HG02981 (cell line): ENCODE measurements at regions not wholly inside any gene's neighbourhood (a gene's known extent, or its start where the extent isn't known, plus 50 kb on each side); places are given as distances from the start of the nearest gene placed in this dataset.
"Not testable (repeated sequence)": the region's sequence is repeated elsewhere in the genome, so short reads cannot be mapped to it uniquely, and the experiment has no call there.

Source experiments
- ATAC-seq: cut with Tn5 transposase; IDR thresholded peaks from one replicate; pipeline ENCODE4 v1.9.1; 2021; ENCODE audit warnings: mild to moderate bottlenecking, moderate library complexity; ENCODE audit not compliant: unreplicated experiment

GRCh38 chr4:59689149-59689548 lies 1511.0 kb upstream of the ADGRL3 start:
- no peak for ATAC-seq

DNA sequence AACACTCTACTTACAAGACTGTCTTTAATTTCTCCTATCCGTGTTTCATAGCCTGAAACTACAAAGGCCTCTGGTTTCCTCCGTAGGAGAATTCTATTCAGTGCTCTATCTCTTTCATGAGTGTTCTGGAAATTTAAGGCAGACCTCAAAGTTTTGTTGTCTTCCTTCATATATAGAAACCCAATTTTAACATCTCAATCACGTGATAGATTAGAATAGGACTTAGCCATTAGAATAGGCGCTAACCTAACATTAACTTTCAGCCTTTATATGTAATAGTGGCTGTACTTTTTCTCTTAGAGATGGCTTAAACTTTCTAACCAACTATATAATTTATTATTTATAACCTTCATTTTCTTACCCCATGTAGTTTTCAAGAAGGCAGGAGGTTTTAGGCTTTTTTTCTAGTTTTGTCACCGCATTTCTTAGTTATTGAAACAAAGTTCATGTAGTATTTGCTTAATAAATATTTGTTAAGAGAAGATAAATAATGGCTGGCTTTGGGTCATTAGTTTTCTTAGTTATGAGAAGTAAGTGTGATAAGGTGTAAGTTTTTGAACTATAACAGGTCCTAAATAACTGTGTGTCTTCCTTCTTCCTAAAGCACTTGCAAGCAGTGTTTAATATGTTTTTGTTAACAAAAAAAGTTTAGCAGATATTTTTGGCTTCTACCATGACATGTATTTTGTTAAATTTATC lies 1504.6 kb upstream of the ADGRL3 start:
- no peak for ATAC-seq

DNA sequence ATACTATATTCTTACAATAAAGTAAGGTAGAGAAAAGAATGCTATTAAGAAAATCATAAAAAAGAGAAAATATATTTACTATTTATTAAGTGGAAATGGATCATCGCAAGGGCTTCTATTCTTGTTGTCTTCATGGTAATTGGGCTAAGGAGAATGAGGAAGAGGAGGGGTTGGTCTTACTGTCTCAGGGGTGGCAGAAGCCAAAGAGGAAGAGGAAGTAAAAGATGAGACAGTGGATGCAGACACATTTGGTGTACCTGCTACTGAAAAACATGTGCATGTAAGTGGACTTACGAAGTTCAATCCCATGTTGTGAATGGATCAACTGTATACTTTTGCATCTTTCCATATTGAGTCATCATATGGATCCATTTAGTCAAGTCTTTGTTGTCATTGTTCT lies 1502.1 kb upstream of the ADGRL3 start:
- ATAC-seq, result no peak

- no peak for ATAC-seq
These were observed 1499.5 kb upstream of the ADGRL3 start for GRCh38 chr4:59700651-59701050.

- no peak for ATAC-seq
These were observed 1495.5 kb upstream of the ADGRL3 start for GRCh38 chr4:59704616-59705015.

DNA sequence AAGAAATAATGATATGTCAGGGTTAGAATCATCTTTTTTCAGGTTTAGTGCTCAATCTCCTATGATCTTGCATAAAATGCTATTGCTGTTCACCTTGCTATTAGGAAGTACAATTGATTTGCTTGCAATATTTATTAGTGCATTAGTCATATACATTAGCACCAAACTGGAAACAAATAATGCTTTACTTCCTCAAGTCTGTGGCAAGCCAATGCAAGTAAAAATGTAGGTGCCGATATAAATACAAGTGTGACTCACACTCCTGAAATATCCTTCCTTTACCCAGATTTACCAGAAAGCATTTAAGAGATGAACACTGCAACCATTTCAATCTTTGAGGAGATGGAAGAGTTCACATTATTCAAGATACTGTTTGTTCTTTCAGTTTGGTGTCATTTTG lies 1487.7 kb upstream of the ADGRL3 start:
- no peak for ATAC-seq

DNA sequence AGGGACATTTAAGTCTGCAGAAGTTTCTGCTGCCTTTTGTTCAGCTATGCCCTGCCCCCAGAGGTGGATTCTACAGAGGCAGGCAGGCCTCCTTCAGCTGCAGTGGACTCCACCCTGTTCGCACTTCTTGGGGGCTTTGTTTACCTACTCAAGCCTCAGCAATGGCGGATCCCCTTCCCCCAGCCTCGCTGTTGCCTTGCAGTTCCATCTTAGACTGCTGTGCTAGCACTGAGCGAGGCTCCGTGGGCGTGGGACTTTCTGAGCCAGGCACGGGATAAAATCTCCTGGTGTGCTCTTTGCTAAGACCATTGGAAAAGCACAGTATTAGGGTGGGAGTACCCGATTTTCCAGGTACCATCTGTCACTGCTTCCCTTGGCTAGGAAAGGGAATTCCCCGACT lies 1475.8 kb upstream of the ADGRL3 start:
- ATAC-seq, result not testable (repeated sequence)

- ATAC-seq, result no peak
These were observed 1472.4 kb upstream of the ADGRL3 start for GRCh38 chr4:59727745-59728144.

GRCh38 chr4:59728496-59728895 lies 1471.6 kb upstream of the ADGRL3 start:
- no peak for ATAC-seq

DNA sequence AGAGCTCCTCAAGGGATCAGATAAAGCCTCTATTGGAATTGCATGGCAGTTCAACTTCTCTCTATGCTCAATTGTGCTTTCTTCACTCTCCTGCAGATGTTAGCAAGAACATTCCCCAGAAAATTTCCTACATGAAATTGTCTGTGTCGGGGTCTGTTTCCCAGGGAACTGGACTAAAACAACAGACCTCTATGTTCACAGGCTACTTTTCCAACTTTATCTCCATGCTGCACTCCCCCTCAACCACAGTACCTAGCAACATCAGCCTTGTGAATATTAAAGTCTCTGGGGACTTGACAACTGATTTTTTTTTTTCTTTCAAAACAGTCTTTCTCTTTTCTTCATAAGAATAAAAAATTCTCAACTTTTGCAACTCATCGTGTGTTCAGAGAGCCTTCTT lies 1470.8 kb upstream of the ADGRL3 start:
- no peak for ATAC-seq

DNA sequence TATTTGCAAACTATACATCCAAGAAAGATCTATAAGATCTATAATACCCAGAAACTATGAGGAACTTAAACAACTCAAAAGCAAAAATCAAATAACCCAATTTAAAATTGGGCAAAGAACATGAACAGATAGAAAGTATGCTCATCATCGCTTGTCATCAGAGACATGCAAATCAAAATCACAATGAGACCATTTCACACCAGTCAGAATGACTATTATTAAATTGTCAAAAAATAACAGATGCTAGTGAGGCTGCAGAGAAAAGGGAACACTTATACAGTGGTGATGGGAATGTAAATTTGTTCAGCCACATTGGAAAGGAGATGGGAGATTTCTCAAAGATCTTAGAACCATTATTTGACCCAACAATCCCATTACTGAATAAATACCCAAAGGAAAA lies 1451.7 kb upstream of the ADGRL3 start:
- ATAC-seq, result no peak

GRCh38 chr4:59759082-59759825 lies 1440.9 kb upstream of the ADGRL3 start:
- no peak for ATAC-seq

- no peak for ATAC-seq
These were observed 1437.8 kb upstream of the ADGRL3 start for GRCh38 chr4:59762344-59762743.

GRCh38 chr4:59770601-59771264 lies 1429.4 kb upstream of the ADGRL3 start:
- ATAC-seq, result no peak

DNA sequence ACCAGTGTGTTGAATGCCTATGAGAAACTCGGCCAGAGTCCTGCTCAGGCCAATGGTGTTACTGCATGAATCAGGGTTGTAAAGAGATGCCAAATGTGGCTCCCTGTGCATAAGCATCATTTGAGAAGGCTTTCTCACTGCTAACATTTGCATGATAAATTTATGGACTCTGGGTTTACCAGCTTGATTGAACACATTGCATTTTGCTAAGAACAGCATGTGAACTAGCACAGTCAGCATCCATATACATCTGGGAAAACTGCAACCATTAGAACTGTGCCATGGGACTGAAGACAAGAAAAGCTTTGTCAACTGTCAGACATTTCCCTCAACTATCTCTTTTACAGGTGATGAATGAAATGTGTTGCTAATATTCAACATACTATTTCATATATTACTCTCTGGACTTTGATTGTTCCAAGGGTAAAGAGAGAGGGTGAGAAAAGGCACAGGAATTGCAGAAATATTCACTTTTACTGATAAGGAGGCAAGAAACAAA lies 1427.4 kb upstream of the ADGRL3 start:
- no peak for ATAC-seq

DNA sequence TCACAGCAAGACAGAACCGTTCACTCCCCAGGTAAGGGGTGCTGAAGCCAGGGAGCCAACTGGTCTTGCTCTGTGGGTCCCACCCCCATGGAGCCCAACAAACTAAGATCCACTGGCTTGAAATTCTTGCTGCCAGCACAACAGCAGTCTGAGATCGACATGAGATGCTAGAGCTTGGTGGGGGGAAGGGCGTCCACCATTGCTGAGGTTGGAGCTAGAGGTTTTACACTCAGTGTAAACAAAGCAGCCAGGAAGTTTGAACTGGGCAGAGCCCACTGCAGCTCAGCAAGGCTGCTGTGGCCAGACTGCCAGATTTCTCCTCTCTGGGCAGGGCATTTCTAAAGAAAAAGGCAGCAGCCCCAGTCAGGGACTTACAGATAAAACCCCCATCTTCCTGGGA lies 1419.9 kb upstream of the ADGRL3 start:
- ATAC-seq, result not testable (repeated sequence)

DNA sequence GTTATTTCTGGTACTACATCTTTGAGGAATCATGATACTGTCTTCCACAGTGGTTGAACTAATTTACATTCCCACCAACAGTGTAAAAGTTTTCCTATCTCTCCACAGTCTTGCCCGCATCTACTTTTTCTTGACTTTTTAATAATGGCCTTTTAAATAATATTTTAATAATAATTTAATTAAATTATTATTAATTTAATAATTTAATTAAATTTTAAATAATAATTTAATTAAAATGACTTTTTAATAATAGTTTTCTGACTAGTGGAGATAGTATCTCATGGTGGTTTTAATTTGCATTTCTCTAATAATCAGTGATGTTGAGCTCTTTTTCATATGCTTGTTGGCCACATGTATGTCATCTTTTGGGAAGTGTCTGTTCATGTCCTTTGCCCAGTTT lies 1395.0 kb upstream of the ADGRL3 start:
- ATAC-seq, result no peak

GRCh38 chr4:59814402-59815010 lies 1385.6 kb upstream of the ADGRL3 start:
- no peak for ATAC-seq

DNA sequence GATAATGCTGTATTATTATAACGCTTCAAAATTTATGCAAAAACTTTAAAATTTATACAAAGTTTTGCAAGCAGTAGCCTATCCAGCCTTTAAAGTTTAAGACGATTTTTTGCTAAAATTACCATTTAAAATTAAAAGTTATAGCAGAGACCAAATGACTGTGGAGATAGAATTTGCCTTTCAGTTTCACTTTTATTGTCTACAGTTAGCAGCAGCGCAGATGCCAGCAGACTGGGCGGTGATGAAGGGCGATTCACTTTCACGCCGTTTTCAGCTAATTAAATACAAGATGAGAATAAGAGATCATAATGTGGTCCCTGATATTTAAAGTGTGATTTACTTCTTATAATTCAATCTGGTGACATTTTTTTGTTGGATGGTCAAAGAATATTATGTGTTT lies 1381.5 kb upstream of the ADGRL3 start:
- peak; percentile 81 for ATAC-seq

GRCh38 chr4:59823311-59823710 lies 1376.8 kb upstream of the ADGRL3 start:
- ATAC-seq, result no peak

DNA sequence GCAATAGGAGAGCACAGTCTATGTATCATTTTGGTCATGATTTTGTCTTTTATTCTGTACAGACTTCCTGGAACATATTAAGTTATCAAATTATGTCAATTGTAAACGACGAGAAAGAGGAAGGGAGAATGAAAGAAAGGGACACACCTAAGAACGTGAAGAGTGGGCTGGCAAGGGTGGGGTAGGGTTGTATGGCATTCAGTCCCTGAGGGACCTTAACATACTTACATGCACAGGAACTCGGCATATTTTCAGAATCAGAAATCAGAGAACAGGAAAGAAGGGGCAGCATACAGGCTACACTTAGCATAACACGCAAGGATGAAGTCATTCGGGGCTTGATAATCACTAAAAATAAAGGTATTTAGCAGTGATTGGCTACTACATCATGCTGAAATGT lies 1375.0 kb upstream of the ADGRL3 start:
- ATAC-seq, result no peak
